HG02973 (cell line): ENCODE measurements at regions not wholly inside any gene's neighbourhood (a gene's known extent, or its start where the extent isn't known, plus 50 kb on each side); places are given as distances from the start of the nearest gene placed in this dataset.
"Not testable (repeated sequence)": the region's sequence is repeated elsewhere in the genome, so short reads cannot be mapped to it uniquely, and the experiment has no call there.

Experiments used
- ATAC-seq: cut with Tn5 transposase; IDR thresholded peaks from one replicate; pipeline ENCODE4 v1.9.1; 2021; ENCODE audit warnings: moderate library complexity; ENCODE audit not compliant: unreplicated experiment

GRCh38 chr6:44001318-44002066, 125.8 kb downstream of the MRPL14 start:
- no peak for ATAC-seq

- ATAC-seq, result no peak
These were observed 126.9 kb downstream of the MRPL14 start for GRCh38 chr6:44000164-44000842.

GRCh38 chr6:43999628-44000027, 127.6 kb downstream of the MRPL14 start:
- no peak for ATAC-seq

GRCh38 chr6:43998592-43999243, 128.5 kb downstream of the MRPL14 start:
- not testable (repeated sequence) for ATAC-seq

DNA sequence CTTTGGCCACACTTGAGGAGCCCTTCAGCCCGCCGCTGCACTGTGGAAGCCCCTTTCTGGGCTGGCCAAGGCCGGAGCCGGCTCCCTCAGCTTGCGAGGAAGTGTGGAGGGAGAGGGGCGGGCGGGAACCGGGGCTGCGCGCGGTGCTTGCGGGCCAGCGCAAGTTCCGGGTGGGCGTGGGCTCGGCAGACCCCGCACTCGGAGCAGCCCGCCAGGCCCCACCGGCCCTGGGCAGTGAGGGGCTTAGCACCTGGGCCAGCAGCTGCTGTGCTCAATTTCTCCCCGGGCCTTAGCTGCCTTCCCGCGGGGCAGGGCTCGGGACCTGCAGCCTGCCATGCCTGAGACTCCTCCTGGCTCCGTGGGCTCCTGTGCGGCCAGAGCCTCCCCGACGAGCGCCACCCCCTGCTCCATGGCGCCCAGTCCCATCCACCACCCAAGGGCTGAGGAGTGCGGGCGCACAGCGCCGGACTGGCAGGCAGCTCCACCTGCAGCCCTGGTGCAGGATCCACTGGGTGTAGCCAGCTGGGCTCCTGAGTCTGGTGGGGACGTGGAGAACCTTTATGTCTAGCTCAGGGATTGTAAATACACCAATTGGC, 129.2 kb downstream of the MRPL14 start:
- not testable (repeated sequence) for ATAC-seq

- ATAC-seq, result no peak
These were observed 129.9 kb downstream of the MRPL14 start for GRCh38 chr6:43997345-43997677.

- no peak for ATAC-seq
These were observed 130.5 kb downstream of the MRPL14 start for GRCh38 chr6:43996618-43997344.

DNA sequence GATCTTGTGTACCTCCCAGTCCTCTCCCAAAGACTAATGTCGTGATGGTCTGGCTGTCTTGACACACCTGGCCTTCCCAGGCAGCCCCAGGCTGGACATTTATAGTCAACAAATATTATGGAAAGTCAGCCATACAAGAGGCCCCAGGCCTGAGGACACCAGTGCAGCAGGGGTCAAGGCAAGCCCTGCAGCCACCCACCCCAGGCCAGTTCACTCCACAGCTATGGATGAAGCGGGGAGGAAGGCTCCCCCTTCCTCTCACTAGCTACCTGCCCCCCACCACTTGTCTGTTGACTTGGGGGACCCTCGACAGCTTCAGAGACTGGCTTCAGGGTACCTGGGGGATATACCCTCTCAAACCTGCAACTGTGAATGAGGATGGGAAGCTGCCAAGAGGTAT, 132.1 kb downstream of the MRPL14 start:
- ATAC-seq, result no peak

DNA sequence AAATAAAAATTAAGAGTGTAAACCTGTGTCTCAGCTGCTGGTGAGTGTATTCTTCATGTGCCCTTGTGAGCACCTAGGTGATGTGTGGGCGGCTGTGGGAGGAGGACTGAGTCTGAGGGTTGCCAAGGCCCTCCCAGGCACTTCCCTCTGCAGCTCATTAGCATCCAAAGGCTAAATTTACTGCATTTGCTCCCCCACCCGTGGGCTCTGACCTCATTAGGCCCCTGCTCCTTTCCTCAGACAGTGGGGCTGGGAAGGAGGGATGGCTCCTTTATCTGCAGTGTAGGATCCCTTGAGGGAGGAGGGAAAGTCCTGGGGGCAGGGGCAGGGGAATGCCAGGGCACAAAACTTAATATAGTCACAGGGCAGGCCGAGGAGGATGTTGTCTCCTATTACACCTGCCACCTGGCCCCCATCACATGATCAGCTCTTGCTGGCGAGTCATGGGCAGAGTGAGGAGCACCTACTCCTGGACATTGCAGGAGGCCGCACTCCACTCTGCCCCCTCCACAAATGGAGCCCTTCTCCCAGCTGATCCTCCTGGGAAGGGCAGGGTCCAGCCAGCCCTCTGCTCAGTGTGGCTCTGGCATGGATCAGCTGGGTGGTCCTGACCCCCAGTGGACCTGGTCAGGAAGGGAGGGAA, 133.2 kb downstream of the MRPL14 start:
- no peak for ATAC-seq

DNA sequence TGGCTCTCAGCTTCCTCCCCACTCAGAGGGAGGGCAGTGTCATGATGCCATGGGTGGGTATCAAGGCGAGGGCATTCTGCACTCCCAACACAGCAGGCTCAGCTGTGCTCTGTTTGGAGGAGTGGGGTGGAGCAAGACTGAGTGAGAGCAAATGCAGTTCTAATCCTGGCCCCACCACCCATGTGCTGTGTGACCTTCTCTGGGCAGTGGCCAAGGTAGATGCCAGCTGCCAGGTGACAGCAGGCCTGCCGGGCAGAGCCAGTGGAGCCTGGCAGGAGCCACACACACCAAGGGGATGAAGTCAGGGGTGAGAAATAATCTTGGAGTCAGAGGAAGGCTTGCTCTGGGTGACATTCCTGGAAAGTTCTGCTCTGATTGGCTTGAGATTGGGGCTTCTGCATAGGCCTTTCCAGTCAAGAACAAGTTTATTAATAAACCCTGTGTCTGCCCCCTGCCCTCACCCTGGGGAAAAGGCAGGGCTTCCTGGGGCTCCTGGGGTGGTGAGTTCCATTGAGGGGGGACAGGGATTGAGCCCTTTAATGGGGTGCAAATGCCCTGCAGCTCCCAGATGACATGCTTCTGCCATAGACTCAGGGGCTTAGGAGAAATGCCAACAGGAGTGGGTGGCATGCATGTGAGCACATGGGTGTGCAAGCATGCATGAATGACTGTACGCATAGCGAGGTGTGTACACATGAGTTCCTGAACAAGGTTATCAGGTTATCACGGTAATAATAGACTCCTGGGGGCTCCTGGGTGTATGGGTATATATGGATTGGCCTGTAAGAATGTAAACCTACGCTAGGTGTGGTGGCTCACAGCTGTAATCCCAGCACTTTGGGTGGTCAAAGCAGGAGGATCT, 134.2 kb downstream of the MRPL14 start:
- ATAC-seq, result no peak

GRCh38 chr6:43992126-43992663, 135.1 kb downstream of the MRPL14 start:
- no peak for ATAC-seq

DNA sequence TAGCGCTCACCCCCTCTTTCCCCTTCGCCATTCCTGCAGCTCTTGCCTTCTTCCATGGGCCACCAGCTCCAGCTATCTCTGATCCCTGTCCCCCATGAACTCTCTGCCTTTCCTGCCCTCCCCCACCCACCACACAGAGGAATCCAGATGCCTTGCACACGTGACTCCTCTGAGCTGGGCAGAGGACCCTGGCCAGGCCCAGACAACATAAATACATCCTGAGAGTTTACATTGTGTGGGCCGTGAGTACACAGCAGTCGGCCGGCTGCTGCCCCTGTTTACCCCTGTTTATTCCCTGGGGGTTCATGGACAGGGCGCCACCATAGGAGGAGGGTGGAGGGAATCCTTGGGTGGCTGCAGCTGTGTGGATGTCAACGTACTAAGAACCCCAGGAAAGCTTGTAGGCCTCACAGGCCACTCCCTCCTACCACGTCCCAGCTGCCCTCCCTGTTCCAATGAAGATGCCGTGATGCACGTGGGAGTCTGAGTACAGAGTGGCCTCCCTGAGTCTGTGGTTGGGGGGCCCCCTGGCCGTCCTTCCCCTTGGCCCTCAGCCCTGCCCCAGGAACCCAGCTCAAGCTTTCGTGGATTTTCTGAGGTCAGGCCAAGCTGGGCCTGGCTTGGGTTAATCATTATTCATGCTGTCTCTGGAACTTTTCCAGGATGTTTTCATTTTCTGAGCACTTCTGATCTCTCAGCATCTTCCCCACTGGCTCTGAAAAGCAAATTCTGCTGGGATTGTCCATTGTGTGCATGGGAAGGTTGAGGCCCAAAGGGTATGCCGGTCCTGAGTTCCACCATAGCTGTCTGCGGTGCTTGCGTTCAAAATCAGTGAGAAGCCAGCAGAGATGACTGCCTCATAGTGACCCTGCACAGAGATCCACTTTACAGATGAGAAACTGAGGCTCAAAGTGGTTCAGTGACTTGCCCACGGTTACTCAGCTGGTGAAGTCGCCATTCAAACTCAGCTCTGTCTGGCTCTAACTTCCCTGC, 136.3 kb downstream of the MRPL14 start:
- no peak for ATAC-seq

- no peak for ATAC-seq
These were observed 137.0 kb downstream of the MRPL14 start for GRCh38 chr6:43990275-43990626.

GRCh38 chr6:43989581-43990146, 137.6 kb downstream of the MRPL14 start:
- no peak for ATAC-seq

DNA sequence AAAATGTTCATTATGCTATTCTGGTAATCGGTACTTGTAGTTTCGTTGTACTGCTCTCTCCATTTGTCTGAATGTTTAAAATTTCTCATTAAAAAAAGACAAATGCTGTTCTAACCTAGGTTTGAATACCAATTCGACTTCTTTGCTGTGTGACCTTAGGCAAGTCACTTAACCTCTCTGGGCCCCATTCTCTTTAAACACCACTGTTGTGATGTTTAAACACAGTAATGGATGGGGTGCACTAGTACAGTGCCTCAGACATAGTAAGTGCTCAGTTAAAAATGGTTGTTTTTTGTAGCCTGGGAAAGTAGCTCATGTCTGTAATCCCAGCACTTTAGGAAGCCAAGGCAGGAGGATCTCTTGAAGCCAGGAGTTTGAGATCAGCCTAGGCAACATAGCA, 138.5 kb downstream of the MRPL14 start:
- no peak for ATAC-seq

DNA sequence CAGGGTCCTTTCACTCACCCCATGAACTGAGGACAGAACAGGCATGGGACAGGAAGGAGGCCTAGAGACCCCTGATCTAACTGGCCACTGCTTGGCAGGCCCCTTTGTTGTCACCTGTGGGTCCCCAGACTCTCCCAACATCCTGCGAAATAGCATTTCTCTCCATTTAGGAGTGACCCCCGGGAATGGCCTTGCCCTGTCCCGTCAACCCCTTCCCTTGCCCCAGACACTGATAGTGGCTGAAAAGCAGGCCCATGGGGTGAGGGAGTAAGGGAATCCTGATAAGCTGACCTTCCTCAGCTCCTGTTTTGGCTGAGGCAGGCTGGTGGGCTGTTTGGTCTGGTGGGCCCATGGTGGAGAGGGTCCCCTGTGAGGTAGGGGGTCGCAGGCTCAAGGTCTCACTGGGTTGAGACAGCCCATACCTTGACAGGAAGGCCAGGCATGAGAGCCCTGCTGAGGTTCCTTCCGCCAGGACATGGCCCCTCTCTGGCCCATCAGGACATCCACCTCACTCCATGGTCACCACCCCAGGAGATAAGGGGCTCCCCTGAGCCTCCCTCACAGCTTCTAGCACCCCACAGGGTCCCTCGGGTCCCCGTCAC, 139.3 kb downstream of the MRPL14 start:
- no peak for ATAC-seq

GRCh38 chr6:43986177-43986825, 141.0 kb downstream of the MRPL14 start:
- no peak for ATAC-seq
